Dermis microvascular lymphatic vessel endothelial cell (primary cell): ENCODE measurements at regions not wholly inside any gene's neighbourhood (a gene's known extent, or its start where the extent isn't known, plus 50 kb on each side); places are given as distances from the start of the nearest gene placed in this dataset.
"Not testable (repeated sequence)": the region's sequence is repeated elsewhere in the genome, so short reads cannot be mapped to it uniquely, and the experiment has no call there.

ENCODE experiments used
- DNase-seq, 2 donors: peaks; one replicate each; pipeline versions ENCODE4 v3.0.0 to v3.0.0-alpha.2; 2010; ENCODE audit warnings: low read depth in 2 of 2

GRCh38 chr7:149568218-149568617, 70.6 kb upstream of the ZNF746 start:
- DNase-seq = no peak

- DNase-seq = no peak
These were observed 68.5 kb upstream of the ZNF746 start for GRCh38 chr7:149566103-149566502.

GRCh38 chr7:149565096-149565382, 67.4 kb upstream of the ZNF746 start:
- no peak for DNase-seq

GRCh38 chr7:149564340-149565095, 66.9 kb upstream of the ZNF746 start:
- no peak for DNase-seq

GRCh38 chr7:149562602-149563001, 65.0 kb upstream of the ZNF746 start:
- no peak for DNase-seq

- no peak for DNase-seq
These were observed 63.5 kb upstream of the ZNF746 start for GRCh38 chr7:149561072-149561471.

GRCh38 chr7:149559711-149560110, 62.1 kb upstream of the ZNF746 start:
- DNase-seq = no peak

GRCh38 chr7:149558149-149558861, 60.7 kb upstream of the ZNF746 start:
- no peak for DNase-seq

GRCh38 chr7:149556525-149556924, 58.9 kb upstream of the ZNF746 start:
- DNase-seq = not testable (repeated sequence)

GRCh38 chr7:149554821-149555220, 57.2 kb upstream of the ZNF746 start:
- not testable (repeated sequence) for DNase-seq

- not testable (repeated sequence) for DNase-seq
These were observed 56.4 kb upstream of the ZNF746 start for GRCh38 chr7:149553991-149554390.

- DNase-seq = peak in 1 of 2 donors; percentile 16
These were observed 55.2 kb upstream of the ZNF746 start for GRCh38 chr7:149552799-149553198.
